ENCODE measurements at regions not wholly inside any gene's neighbourhood (a gene's known extent, or its start where the extent isn't known, plus 50 kb on each side); places are given as distances from the start of the nearest gene placed in this dataset.

DNA sequence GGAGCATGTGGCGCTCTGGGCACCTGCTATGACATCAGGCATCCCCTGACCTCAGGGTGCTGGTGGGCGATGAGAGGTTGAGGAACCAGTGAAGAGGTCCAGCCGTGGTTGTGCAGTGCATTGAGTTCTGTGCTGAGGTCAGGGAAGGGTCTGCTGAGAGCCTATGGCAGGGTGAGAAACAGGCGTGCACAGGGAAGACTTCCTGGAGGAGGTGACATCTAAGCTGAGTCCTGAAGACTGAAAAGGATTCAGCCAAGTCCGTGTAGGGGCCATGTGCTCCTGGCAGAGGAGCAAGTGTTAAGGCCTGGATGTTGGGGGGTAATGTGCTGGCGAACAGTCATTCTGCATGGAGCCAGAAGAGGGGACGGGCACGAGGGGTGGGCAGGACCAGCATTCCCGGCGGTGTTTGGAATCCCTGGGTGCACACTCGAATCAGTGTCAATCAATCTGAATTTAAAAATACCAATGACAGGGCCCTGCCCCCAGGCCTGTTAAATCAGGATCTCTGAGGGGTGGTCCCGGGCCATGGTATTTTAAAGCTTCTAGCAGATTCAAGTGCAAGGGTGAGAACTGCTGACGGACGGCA lies 65.8 kb upstream of the CIBAR2 start:
- Histone ChIP-seq H3K4me2 (ENCODE audit: low read depth, low read length, poor library complexity, severe bottlenecking) (no peak overlapping the region), H3K4me3 (ENCODE audit: low read length, poor library complexity, severe bottlenecking) (no peak overlapping the region), H2AFZ (ENCODE audit: low read length) (no peak overlapping the region), H3K4me1 (ENCODE audit: insufficient read depth, low read length, poor library complexity, severe bottlenecking) (no peaks in the 10 kb centered on the region), H3F3A (ENCODE audit: low read depth) (no peaks in the 10 kb centered on the region), H3K9me3 (ENCODE audit: insufficient read depth, low read depth, low read length) (no peaks in the 10 kb centered on the region), H4K20me1 (ENCODE audit: insufficient read depth, low read length, poor library complexity, severe bottlenecking) (no peaks in the 10 kb centered on the region), H3K79me2 (ENCODE audit: insufficient read depth, low read length) (no peaks in the 10 kb centered on the region), H3K27me3 (ENCODE audit: insufficient read depth, low read length, poor library complexity, severe bottlenecking) (no peaks in the 10 kb centered on the region), H3K9me2 (replicated peaks; ENCODE audit: low read depth, low read length) (no peaks in the 10 kb centered on the region), H3K36me3 (ENCODE audit: insufficient read depth, low read length) (no peaks in the 10 kb centered on the region), H3K9ac (ENCODE audit: low read depth, low read length, poor library complexity, severe bottlenecking) (no peak overlapping the region)
- TF ChIP-seq EZH2phosphoT487 (IDR thresholded peaks at IDR 0.05; ENCODE audit: borderline replicate concordance) (no peak), CTCF (conservative IDR thresholded peaks at IDR 0.05; ENCODE audit: low read length) (no peak)

- Histone ChIP-seq H3K4me3 (ENCODE audit: low read length, poor library complexity, severe bottlenecking) (no peak overlapping the region), H3K9ac (ENCODE audit: low read depth, low read length, poor library complexity, severe bottlenecking) (no peak overlapping the region), H3K4me1 (ENCODE audit: insufficient read depth, low read length, poor library complexity, severe bottlenecking) (no peaks in the 10 kb centered on the region), H3K79me2 (ENCODE audit: insufficient read depth, low read length) (no peaks in the 10 kb centered on the region), H3K36me3 (ENCODE audit: insufficient read depth, low read length) (no peaks in the 10 kb centered on the region), H4K20me1 (ENCODE audit: insufficient read depth, low read length, poor library complexity, severe bottlenecking) (no peaks in the 10 kb centered on the region), H3F3A (ENCODE audit: low read depth) (no peaks in the 10 kb centered on the region), H3K27me3 (ENCODE audit: insufficient read depth, low read length, poor library complexity, severe bottlenecking) (no peaks in the 10 kb centered on the region), H3K9me2 (replicated peaks; ENCODE audit: low read depth, low read length) (no peaks in the 10 kb centered on the region), H2AFZ (ENCODE audit: low read length) (no peak overlapping the region), H3K4me2 (ENCODE audit: low read depth, low read length, poor library complexity, severe bottlenecking) (no peak overlapping the region), H3K9me3 (ENCODE audit: insufficient read depth, low read depth, low read length) (no peaks in the 10 kb centered on the region)
- TF ChIP-seq EZH2phosphoT487 (IDR thresholded peaks at IDR 0.05; ENCODE audit: borderline replicate concordance) (no peak), CTCF (conservative IDR thresholded peaks at IDR 0.05; ENCODE audit: low read length) (no peak)
These were observed 66.3 kb upstream of the CIBAR2 start for GRCh38 chr16:85178596-85178995.

DNA sequence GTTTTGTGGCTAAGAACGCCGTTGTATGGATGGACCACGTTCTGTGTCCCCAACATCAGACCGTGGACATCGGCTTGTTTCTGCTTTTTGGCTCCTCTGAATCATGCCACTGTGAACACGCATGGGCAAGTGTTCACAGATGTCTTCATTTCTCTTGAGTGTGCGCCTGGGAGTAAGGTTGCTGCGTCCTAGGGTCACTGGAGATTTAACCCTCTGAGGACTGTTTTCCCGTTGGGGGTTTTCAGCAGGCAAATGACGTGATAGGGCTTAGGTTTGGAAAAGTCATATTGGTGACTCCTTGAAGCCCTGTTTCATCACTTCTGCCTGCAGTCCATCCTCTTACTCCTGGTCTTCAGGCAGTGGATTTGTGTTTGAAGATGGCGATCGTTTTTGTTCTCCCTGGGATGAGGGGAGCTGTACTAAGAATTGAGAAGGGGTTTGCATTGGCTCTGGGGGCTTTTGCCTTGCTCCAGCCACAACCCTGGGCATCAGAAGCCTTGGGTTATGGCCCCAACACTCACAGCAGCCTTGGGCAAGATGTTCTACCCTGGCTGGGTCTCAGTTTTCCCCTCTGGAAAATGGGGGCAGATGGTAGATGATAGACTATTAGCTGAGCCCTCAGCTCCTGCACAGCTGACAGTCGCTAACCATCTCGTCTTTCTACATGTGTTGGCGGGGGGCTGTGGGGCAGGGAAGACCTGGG lies 67.2 kb upstream of the CIBAR2 start:
- Histone ChIP-seq H3K4me1 (ENCODE audit: insufficient read depth, low read length, poor library complexity, severe bottlenecking) (no peaks in the 10 kb centered on the region), H2AFZ (ENCODE audit: low read length) (no peak overlapping the region), H3K36me3 (ENCODE audit: insufficient read depth, low read length) (no peaks in the 10 kb centered on the region), H3K9me2 (replicated peaks; ENCODE audit: low read depth, low read length) (no peaks in the 10 kb centered on the region), H3K4me3 (ENCODE audit: low read length, poor library complexity, severe bottlenecking) (no peak overlapping the region), H3K9ac (ENCODE audit: low read depth, low read length, poor library complexity, severe bottlenecking) (no peak overlapping the region), H3K4me2 (ENCODE audit: low read depth, low read length, poor library complexity, severe bottlenecking) (no peak overlapping the region), H3F3A (ENCODE audit: low read depth) (no peaks in the 10 kb centered on the region), H3K9me3 (ENCODE audit: insufficient read depth, low read depth, low read length) (no peaks in the 10 kb centered on the region), H4K20me1 (ENCODE audit: insufficient read depth, low read length, poor library complexity, severe bottlenecking) (no peaks in the 10 kb centered on the region), H3K79me2 (ENCODE audit: insufficient read depth, low read length) (no peaks in the 10 kb centered on the region), H3K27me3 (ENCODE audit: insufficient read depth, low read length, poor library complexity, severe bottlenecking) (no peaks in the 10 kb centered on the region)
- no peak for TF ChIP-seq CTCF (conservative IDR thresholded peaks at IDR 0.05; ENCODE audit: low read length)

All from Loucy (cell line).